HG02642 (cell line): ENCODE measurements at regions not wholly inside any gene's neighbourhood (a gene's known extent, or its start where the extent isn't known, plus 50 kb on each side); places are given as distances from the start of the nearest gene placed in this dataset.

Experiments used
- ATAC-seq: cut with Tn5 transposase; IDR thresholded peaks from one replicate; pipeline ENCODE4 v1.9.1; 2021; ENCODE audit warnings: mild to moderate bottlenecking; ENCODE audit not compliant: unreplicated experiment, poor library complexity

GRCh38 chr9:90444609-90445204, 197.9 kb downstream of the DIRAS2 start:
- ATAC-seq = no peak

- ATAC-seq = no peak
Measured at GRCh38 chr9:90445391-90445790, 197.2 kb downstream of the DIRAS2 start.

GRCh38 chr9:90446200-90446948, 196.2 kb downstream of the DIRAS2 start:
- no peak for ATAC-seq

- no peak for ATAC-seq
Measured at GRCh38 chr9:90447773-90448172, 194.9 kb downstream of the DIRAS2 start.

GRCh38 chr9:90449213-90449925, 193.3 kb downstream of the DIRAS2 start:
- no peak for ATAC-seq

- no peak for ATAC-seq
Measured at GRCh38 chr9:90451804-90452203, 190.8 kb downstream of the DIRAS2 start.

- ATAC-seq = no peak
Measured at GRCh38 chr9:90455316-90455715, 187.3 kb downstream of the DIRAS2 start.

GRCh38 chr9:90457386-90458190, 185.0 kb downstream of the DIRAS2 start:
- ATAC-seq = no peak

GRCh38 chr9:90458485-90458884, 184.1 kb downstream of the DIRAS2 start:
- no peak for ATAC-seq

GRCh38 chr9:90459321-90459720, 183.3 kb downstream of the DIRAS2 start:
- ATAC-seq = peak; percentile 86

GRCh38 chr9:90460220-90460619, 182.4 kb downstream of the DIRAS2 start:
- no peak for ATAC-seq

- no peak for ATAC-seq
Measured at GRCh38 chr9:90464978-90465377, 177.6 kb downstream of the DIRAS2 start.

GRCh38 chr9:90466441-90466840, 176.2 kb downstream of the DIRAS2 start:
- ATAC-seq = no peak

- ATAC-seq = no peak
Measured at GRCh38 chr9:90469435-90469834, 173.2 kb downstream of the DIRAS2 start.

- no peak for ATAC-seq
Measured at GRCh38 chr9:90469865-90470387, 172.7 kb downstream of the DIRAS2 start.

GRCh38 chr9:90476058-90476457, 166.6 kb downstream of the DIRAS2 start:
- ATAC-seq = no peak

- ATAC-seq = no peak
Measured at GRCh38 chr9:90477535-90477934, 165.1 kb downstream of the DIRAS2 start.

GRCh38 chr9:90478821-90479220, 163.8 kb downstream of the DIRAS2 start:
- ATAC-seq = no peak

- no peak for ATAC-seq
Measured at GRCh38 chr9:90485028-90485427, 157.6 kb downstream of the DIRAS2 start.

- no peak for ATAC-seq
Measured at GRCh38 chr9:90489066-90489465, 153.6 kb downstream of the DIRAS2 start.
